ENCODE measurements at regions not wholly inside any gene's neighbourhood (a gene's known extent, or its start where the extent isn't known, plus 50 kb on each side); places are given as distances from the start of the nearest gene placed in this dataset.

DNA sequence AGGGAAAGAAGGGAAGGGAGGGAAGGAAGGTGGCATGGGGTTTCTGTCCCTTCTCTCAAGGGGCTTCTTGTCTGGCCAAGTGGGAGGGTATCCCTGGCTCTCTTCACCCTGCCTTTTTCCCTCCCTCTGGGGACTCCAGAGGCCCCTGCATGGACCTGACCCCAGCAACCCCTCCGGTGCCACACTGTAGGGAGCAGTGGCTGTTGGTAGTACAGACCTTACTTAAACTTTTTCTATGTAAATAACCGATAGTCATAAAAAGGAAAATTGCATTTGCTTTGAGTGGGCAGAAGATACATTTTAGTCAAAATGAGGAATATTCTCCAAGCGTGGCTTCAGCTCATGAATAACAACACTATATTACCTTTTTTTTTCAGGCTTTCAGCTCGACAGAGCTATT, 1384.0 kb downstream of the BRD1 start:
- no peak for TF ChIP-seq CTCF (IDR thresholded peaks at IDR 0.05; ENCODE audit: extremely low read depth, missing control alignments)

DNA sequence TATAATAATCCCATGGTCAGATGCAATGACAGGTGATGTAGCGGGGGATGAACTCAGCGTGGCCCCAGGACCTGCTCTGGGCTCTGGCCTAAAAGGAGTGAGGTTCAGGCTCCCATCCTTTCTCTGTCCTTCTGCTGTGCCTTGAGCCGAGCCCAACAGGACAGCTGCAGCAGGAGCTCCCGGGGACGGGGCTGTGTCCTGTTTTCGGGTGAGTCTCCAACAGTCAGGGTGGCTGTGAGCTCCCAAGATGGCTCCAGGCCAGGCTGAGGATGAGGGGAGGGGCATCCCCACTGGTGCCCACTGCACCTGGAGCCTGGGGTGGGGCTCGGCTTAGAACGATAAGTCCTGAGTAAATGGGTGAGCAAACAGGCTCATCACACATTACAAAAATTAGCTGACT, 1385.0 kb downstream of the BRD1 start:
- no peak for TF ChIP-seq CTCF (IDR thresholded peaks at IDR 0.05; ENCODE audit: extremely low read depth, missing control alignments)
- DNase-seq (ENCODE audit: low spot score) = no peak

More for the DNA sequence above, 1384.0 kb downstream of the BRD1 start:
- no peak for DNase-seq (ENCODE audit: low spot score)

DNA sequence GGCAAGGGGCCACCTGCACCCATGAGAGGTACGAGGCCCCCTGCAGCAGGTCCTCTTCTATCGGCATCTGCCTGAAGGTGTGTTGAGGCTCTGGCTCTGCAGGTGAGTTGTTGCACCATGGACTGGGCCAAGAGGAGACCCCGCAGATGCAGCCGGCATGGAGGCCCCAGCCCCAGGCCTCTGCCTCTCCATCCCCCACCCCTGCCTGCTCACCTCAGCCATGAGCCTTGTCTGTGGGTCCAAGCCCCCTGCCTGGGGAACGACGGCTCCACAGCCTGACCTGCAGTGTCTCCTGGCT, 1386.2 kb downstream of the BRD1 start:
- no peak for DNase-seq (ENCODE audit: low spot score)
- no peak for TF ChIP-seq CTCF (IDR thresholded peaks at IDR 0.05; ENCODE audit: extremely low read depth, missing control alignments)

DNA sequence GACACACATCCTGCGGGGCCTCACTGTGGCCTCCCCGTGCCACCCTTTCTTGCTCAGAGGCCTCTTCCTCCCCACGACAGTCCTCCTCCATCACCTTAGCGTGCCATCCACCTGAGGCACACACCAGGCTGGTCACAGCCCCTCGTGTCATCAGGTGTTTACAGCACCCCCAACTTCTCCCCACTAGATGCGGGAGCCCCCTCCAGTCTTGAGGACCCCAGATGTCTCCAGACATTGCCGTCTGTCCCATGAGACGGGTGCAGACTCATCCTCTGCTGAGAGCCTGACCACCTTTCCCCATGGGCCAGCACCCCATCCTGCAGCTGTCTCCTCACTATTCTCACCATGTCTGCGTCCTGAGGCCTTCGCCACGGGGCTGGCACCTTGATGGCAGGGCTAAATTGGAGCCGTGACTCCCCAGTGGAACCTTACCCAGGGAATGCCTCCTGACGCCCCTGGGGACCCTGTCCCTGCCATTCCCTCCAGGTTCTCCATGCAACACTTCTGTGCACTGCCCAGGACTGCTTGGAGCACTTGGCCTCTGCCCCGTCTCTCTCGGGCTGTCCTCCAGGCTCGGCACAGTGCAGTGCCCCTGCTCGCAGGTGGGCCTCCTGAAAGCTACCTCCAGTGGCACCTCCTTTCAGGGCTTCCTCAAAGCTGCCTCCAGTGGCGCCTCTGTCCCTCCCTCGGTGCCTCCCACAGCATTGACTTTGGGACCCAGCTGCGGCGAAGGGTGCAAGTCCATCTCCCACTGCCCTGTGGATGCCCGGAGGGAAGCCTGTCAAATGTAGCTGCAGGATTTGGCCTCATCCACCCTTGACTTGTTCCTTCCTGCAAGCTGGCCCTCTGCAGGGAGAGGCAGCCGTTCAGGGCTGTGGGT, 1386.8 kb downstream of the BRD1 start:
- no peak for TF ChIP-seq CTCF (IDR thresholded peaks at IDR 0.05; ENCODE audit: extremely low read depth, missing control alignments)
- no peak for DNase-seq (ENCODE audit: low spot score)

GRCh38 chr22:48440176-48440575, 1387.5 kb downstream of the BRD1 start:
- no peak for DNase-seq (ENCODE audit: low spot score)
- no peak for TF ChIP-seq CTCF (IDR thresholded peaks at IDR 0.05; ENCODE audit: extremely low read depth, missing control alignments)

GRCh38 chr22:48439560-48440135, 1388.0 kb downstream of the BRD1 start:
- TF ChIP-seq CTCF (IDR thresholded peaks at IDR 0.05; ENCODE audit: extremely low read depth, missing control alignments) = no peak
- no peak for DNase-seq (ENCODE audit: low spot score)

GRCh38 chr22:48438800-48439559, 1388.7 kb downstream of the BRD1 start:
- TF ChIP-seq CTCF (IDR thresholded peaks at IDR 0.05; ENCODE audit: extremely low read depth, missing control alignments) = no peak
- no peak for DNase-seq (ENCODE audit: low spot score)

All from GM20000 (cell line).